ENCODE measurements at regions not wholly inside any gene's neighbourhood (a gene's known extent, or its start where the extent isn't known, plus 50 kb on each side); places are given as distances from the start of the nearest gene placed in this dataset.
"Not testable (repeated sequence)": the region's sequence is repeated elsewhere in the genome, so short reads cannot be mapped to it uniquely, and the experiment has no call there.

- no peak for DNase-seq
Measured at GRCh38 chrX:124720532-124720931, 374.2 kb downstream of the SH2D1A start.

GRCh38 chrX:124725502-124725901 is 379.1 kb downstream of the SH2D1A start:
- no peak for DNase-seq

GRCh38 chrX:124726292-124726691 is 379.9 kb downstream of the SH2D1A start:
- DNase-seq = no peak

- no peak for DNase-seq
Measured at GRCh38 chrX:124726881-124727280, 380.5 kb downstream of the SH2D1A start.

GRCh38 chrX:124736553-124737270 is 390.3 kb downstream of the SH2D1A start:
- peak; percentile 5 for DNase-seq

- no peak for DNase-seq
Measured at GRCh38 chrX:124737771-124738170, 391.4 kb downstream of the SH2D1A start.

- DNase-seq = no peak
Measured at GRCh38 chrX:124747295-124747694, 400.9 kb downstream of the SH2D1A start.

GRCh38 chrX:124764354-124764753 is 418.0 kb downstream of the SH2D1A start:
- DNase-seq = no peak

GRCh38 chrX:124769166-124769565 is 422.8 kb downstream of the SH2D1A start:
- no peak for DNase-seq

GRCh38 chrX:124771292-124771691 is 424.9 kb downstream of the SH2D1A start:
- DNase-seq = no peak

GRCh38 chrX:124788253-124788652 is 441.9 kb downstream of the SH2D1A start:
- DNase-seq = not testable (repeated sequence)

- not testable (repeated sequence) for DNase-seq
Measured at GRCh38 chrX:124789874-124790273, 443.5 kb downstream of the SH2D1A start.

- no peak for DNase-seq
Measured at GRCh38 chrX:124791492-124792095, 445.2 kb downstream of the SH2D1A start.

GRCh38 chrX:124796989-124797388 is 450.6 kb downstream of the SH2D1A start:
- no peak for DNase-seq

GRCh38 chrX:124804962-124805361 is 458.6 kb downstream of the SH2D1A start:
- DNase-seq = peak; percentile 2

- DNase-seq = no peak
Measured at GRCh38 chrX:124805486-124805885, 459.1 kb downstream of the SH2D1A start.

GRCh38 chrX:124814106-124814505 is 467.7 kb downstream of the SH2D1A start:
- no peak for DNase-seq

GRCh38 chrX:124818033-124818432 is 471.7 kb downstream of the SH2D1A start:
- DNase-seq = no peak

- DNase-seq = no peak
Measured at GRCh38 chrX:124818764-124819163, 472.4 kb downstream of the SH2D1A start.

GRCh38 chrX:124820738-124821137 is 474.4 kb downstream of the SH2D1A start:
- no peak for DNase-seq

GRCh38 chrX:124827258-124827845 is 481.0 kb downstream of the SH2D1A start:
- DNase-seq = no peak

GRCh38 chrX:124829930-124830329 is 483.6 kb downstream of the SH2D1A start:
- no peak for DNase-seq

- DNase-seq = no peak
Measured at GRCh38 chrX:124836786-124837185, 482.9 kb upstream of the TEX13C start.

- DNase-seq = no peak
Measured at GRCh38 chrX:124842205-124842604, 477.5 kb upstream of the TEX13C start.

Measured in activated CD4-positive, alpha-beta T cell treated with anti-CD3 and anti-CD28 coated beads, Interleukin-2, amount 50 U/mL, for 16 hours (primary cell).